IMR-90 (cell line): ENCODE measurements at regions not wholly inside any gene's neighbourhood (a gene's known extent, or its start where the extent isn't known, plus 50 kb on each side); places are given as distances from the start of the nearest gene placed in this dataset.

Source experiments
- ATAC-seq: fragments of 200-7000 bp; cut with Tn5 transposase; 2 replicates; pipeline ENCODE4 v1.9.1; 2020; ENCODE audit warnings: low read depth, mild to moderate bottlenecking, moderate library complexity
- BruUV-seq: library from RNA; stranded (reverse); fragments of 400-500 nt; replicated peaks from 2 replicates; lab custom pipeline; 2021; lab: Mats Ljungman, UMichigan
- CTCF ChIA-PET: fragments of 300-600 bp; formaldehyde crosslinking; extraction: SDS; loops from one replicate; lab custom pipeline; 2021; ENCODE audit warnings: antibody characterized with exemption; lab: Yijun Ruan, JAX
- POLR2A ChIA-PET: fragments of 300-600 bp; sonication (Branson Sonifier 250); formaldehyde crosslinking; loops from one replicate; lab custom pipeline; 2022; ENCODE audit warnings: antibody characterized with exemption; ENCODE audit not compliant: unreplicated experiment; lab: Charles Lee
- DNase-seq: peaks from one replicate; pipeline ENCODE4 v3.0.0; 2013
- H2AFZ ChIP-seq: replicated peaks from 2 replicates; pipeline ENCODE3; 2013; ENCODE audit warnings: low read length, mild to moderate bottlenecking; ENCODE audit not compliant: poor library complexity
- H2AK5ac ChIP-seq: 2 replicates; pipeline ENCODE4 v1.6.1; 2013; ENCODE audit warnings: low read depth, low read length, inconsistent platforms
- H2AK9ac ChIP-seq: replicated peaks from 2 replicates; pipeline ENCODE3; 2013; ENCODE audit warnings: mild to moderate bottlenecking, low read depth, low read length, moderate library complexity; ENCODE audit not compliant: poor library complexity
- H2BK120ac ChIP-seq: 2 replicates; pipeline ENCODE4 v1.6.1; 2013; ENCODE audit warnings: low read depth, low read length, inconsistent platforms
- H2BK15ac ChIP-seq: 3 replicates; pipeline ENCODE4 v1.6.1; 2013; ENCODE audit warnings: low read depth, low read length, inconsistent platforms
- H2BK20ac ChIP-seq: 2 replicates; pipeline ENCODE4 v1.6.1; 2013; ENCODE audit warnings: low read depth, mild to moderate bottlenecking, inconsistent platforms, low read length, moderate library complexity
- H2BK5ac ChIP-seq: 2 replicates; pipeline ENCODE4 v1.6.1; 2013; ENCODE audit warnings: mild to moderate bottlenecking, low read depth, low read length, inconsistent platforms; ENCODE audit not compliant: poor library complexity, severe bottlenecking
- H3K14ac ChIP-seq: replicated peaks from 2 replicates; pipeline ENCODE4 v1.6.1; 2013; ENCODE audit warnings: low read depth, low read length, inconsistent platforms
- H3K18ac ChIP-seq: 2 replicates; pipeline ENCODE4 v1.6.1; 2013; ENCODE audit warnings: low read depth, low read length, control low read depth
- H3K23ac ChIP-seq: 2 replicates; pipeline ENCODE4 v1.6.1; 2013; ENCODE audit warnings: low read depth, low read length, inconsistent platforms
- H3K27ac ChIP-seq: 2 replicates; pipeline ENCODE4 v1.5.1; 2013; ENCODE audit warnings: mild to moderate bottlenecking, control low read depth, low read length; ENCODE audit not compliant: insufficient read depth
- H3K27me3 ChIP-seq: 2 replicates; pipeline ENCODE4 v1.6.1; 2013; ENCODE audit warnings: low read length; ENCODE audit not compliant: control insufficient read depth, insufficient read depth
- H3K36me3 ChIP-seq: 2 replicates; pipeline ENCODE4 v1.6.1; 2013; ENCODE audit warnings: low read length, mixed read lengths; ENCODE audit not compliant: control insufficient read depth, insufficient read depth
- H3K4ac ChIP-seq: 2 replicates; pipeline ENCODE4 v1.6.1; 2013; ENCODE audit warnings: low read depth, low read length, inconsistent platforms
- H3K4me1 ChIP-seq: 2 replicates; pipeline ENCODE4 v1.6.1; 2013; ENCODE audit warnings: low read length, mixed read lengths; ENCODE audit not compliant: control insufficient read depth, insufficient read depth
- H3K4me2 ChIP-seq: 2 replicates; pipeline ENCODE4 v1.6.1; 2013; ENCODE audit warnings: low read depth, mild to moderate bottlenecking, control low read depth, low read length, moderate library complexity
- H3K4me3 ChIP-seq: 2 replicates; pipeline ENCODE4 v1.5.1; 2013; ENCODE audit warnings: low read depth, mild to moderate bottlenecking, control low read depth, low read length, moderate library complexity; ENCODE audit not compliant: insufficient read depth
- H3K56ac ChIP-seq: 2 replicates; pipeline ENCODE4 v1.6.1; 2013; ENCODE audit warnings: low read length, inconsistent platforms; ENCODE audit not compliant: insufficient read depth; ENCODE audit errors: extremely low read depth
- H3K79me1 ChIP-seq, 2 experiments: 2 replicates each; pipeline ENCODE4 v1.6.1; 2013; ENCODE audit warnings: low read length in 2 of 2, inconsistent platforms in 1 of 2, low read depth in 1 of 2
- H3K9ac ChIP-seq: 2 replicates; pipeline ENCODE4 v1.6.1; 2013; ENCODE audit warnings: low read depth, low read length, control low read depth
- H3K9me1 ChIP-seq: 2 replicates; pipeline ENCODE4 v1.6.1; 2013; ENCODE audit warnings: low read length, inconsistent platforms; ENCODE audit not compliant: insufficient read depth
- H3K9me3 ChIP-seq: 2 replicates; pipeline ENCODE4 v1.6.1; 2013; ENCODE audit warnings: low read length; ENCODE audit not compliant: control insufficient read depth, insufficient read depth
- H4K20me1 ChIP-seq: 2 replicates; pipeline ENCODE4 v1.6.1; 2013; ENCODE audit warnings: low read length, inconsistent platforms; ENCODE audit not compliant: insufficient read depth
- H4K5ac ChIP-seq: 2 replicates; pipeline ENCODE4 v1.6.1; 2013; ENCODE audit warnings: mild to moderate bottlenecking, low read depth, low read length, control low read depth
- H4K8ac ChIP-seq, 2 experiments: 2 replicates each; pipeline ENCODE4 v1.6.1; 2013; ENCODE audit warnings: low read depth in 2 of 2, low read length in 2 of 2, control low read depth in 1 of 2, inconsistent platforms in 1 of 2
- H4K91ac ChIP-seq: 2 replicates; pipeline ENCODE4 v1.6.1; 2013; ENCODE audit warnings: low read depth, low read length, inconsistent platforms; ENCODE audit not compliant: insufficient read depth
- CEBPB ChIP-seq: IDR thresholded peaks from 2 replicates; pipeline ENCODE4 v1.6.1; 2012; ENCODE audit warnings: low read depth, low read length, improper control_type of control experiment
- CTCF ChIP-seq: conservative IDR thresholded peaks from 2 replicates; pipeline ENCODE4 v1.5.1; 2012; ENCODE audit warnings: mild to moderate bottlenecking, low read depth, low read length, improper control_type of control experiment
- MAFK ChIP-seq: IDR thresholded peaks from 2 replicates; pipeline ENCODE4 v1.6.1; 2012; ENCODE audit warnings: low read depth, low read length, improper control_type of control experiment
- RCOR1 ChIP-seq: IDR thresholded peaks from 2 replicates; pipeline ENCODE4 v1.6.1; 2012; ENCODE audit warnings: mild to moderate bottlenecking, low read length, improper control_type of control experiment; ENCODE audit not compliant: insufficient replicate concordance
- RFX5 ChIP-seq: IDR thresholded peaks from 2 replicates; pipeline ENCODE4 v1.8.0; 2012; ENCODE audit warnings: low read depth, mild to moderate bottlenecking, low read length, moderate library complexity
- USF2 ChIP-seq: fragments of 150-350 bp; IDR thresholded peaks from 2 replicates; pipeline ENCODE4 v1.6.1; 2017; ENCODE audit warnings: mild to moderate bottlenecking, antibody characterized with exemption, low read length, low read depth
- WGBS, 2 experiments: methylation state at CpG; one replicate each; pipeline versions ENCODE4 v1.1.5 to v1.1.7; 2013; ENCODE audit warnings: missing lambda C conversion rate in 2 of 2; ENCODE audit not compliant: insufficient read length in 1 of 2; ENCODE audit errors: extremely low coverage in 2 of 2; 5-methylcytosine and 5-hydroxymethylcytosine counted together
- dilution Hi-C: fragments of 300-500 bp; cut with HindIII; formaldehyde crosslinking; loops from one replicate; pipeline ENCODE4 v1.14.3; 2018; ENCODE audit warnings: low sequenced_read_pairs; ENCODE audit not compliant: unreplicated experiment
- in situ Hi-C: fragments of 300-500 bp; cut with MboI; formaldehyde crosslinking; loops from 3 replicates; pipeline ENCODE4 v1.14.3; 2019; ENCODE audit warnings: low sequenced_read_pairs, inconsistent platforms, mixed read lengths
- intact Hi-C: fragments of 100-400 bp; cut with micrococcal nuclease; formaldehyde crosslinking; loops from 2 replicates; pipeline ENCODE4 v1.10.0; 2022
- TF ChIP-seq, protein P1 (sequence below): fragments of 150-350 bp; IDR thresholded peaks from 2 replicates; pipeline ENCODE4 v1.6.1; 2016; ENCODE audit warnings: low read depth, mild to moderate bottlenecking, low read length, moderate library complexity, borderline replicate concordance

DNA sequence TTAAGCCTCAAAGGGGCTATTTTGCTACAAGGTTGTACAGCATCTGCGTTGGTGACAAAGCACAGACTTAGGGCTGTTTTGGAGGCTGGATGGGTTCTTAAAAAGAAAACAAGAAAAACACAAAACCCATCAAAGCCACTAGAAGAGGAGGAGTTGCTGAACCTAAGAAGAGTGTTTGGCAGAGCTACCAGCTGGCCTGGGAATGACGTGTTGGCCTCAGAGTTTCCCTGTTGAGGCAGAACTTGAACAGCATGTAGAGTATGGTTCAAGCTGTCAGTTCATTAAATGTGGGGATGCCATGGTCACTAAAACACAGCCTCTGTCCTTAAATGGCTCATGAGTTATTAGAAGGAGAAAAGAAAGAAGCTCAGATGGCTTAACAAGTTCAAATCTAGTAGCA lies 162.5 kb downstream of the TTC32 start:
- peak overlapping the region; percentile 35 for H2AK9ac ChIP-seq
- dilution Hi-C loops (no loop called here), in situ Hi-C loops (no loop called here), intact Hi-C loops (no loop called here)
- H3K9ac ChIP-seq = no peak overlapping the region
- peak overlapping the region; percentile 72 for H4K91ac ChIP-seq
- H3K23ac ChIP-seq = peak overlapping the region; percentile 61
- no TSS peak for BruUV-seq
- H2BK15ac ChIP-seq = peak overlapping the region; percentile 71; the same call in 2 of the 3 replicates
- TF ChIP-seq CTCF = no peak
- TF ChIP-seq RCOR1 = no peak
- TF ChIP-seq USF2 = no peak
- no peak for TF ChIP-seq MAFK
- no peak for TF ChIP-seq CEBPB
- TF ChIP-seq RFX5 = no peak
- TF ChIP-seq, protein P1, sequence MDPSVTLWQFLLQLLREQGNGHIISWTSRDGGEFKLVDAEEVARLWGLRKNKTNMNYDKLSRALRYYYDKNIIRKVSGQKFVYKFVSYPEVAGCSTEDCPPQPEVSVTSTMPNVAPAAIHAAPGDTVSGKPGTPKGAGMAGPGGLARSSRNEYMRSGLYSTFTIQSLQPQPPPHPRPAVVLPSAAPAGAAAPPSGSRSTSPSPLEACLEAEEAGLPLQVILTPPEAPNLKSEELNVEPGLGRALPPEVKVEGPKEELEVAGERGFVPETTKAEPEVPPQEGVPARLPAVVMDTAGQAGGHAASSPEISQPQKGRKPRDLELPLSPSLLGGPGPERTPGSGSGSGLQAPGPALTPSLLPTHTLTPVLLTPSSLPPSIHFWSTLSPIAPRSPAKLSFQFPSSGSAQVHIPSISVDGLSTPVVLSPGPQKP = no peak
- no peak overlapping the region for H3K4me2 ChIP-seq
- peak overlapping the region; percentile 35 to 90; a peak in 3 of 4 replicates for H4K8ac ChIP-seq
- H2BK5ac ChIP-seq = peak overlapping the region; percentile 14
- peak overlapping the region; percentile 33 for H4K5ac ChIP-seq
- peak; percentile 46 for DNase-seq
- no peaks in the 10 kb centered on the region for H3K9me3 ChIP-seq
- H3K14ac ChIP-seq = peak overlapping the region; percentile 69
- no peaks in the 10 kb centered on the region for H3K36me3 ChIP-seq
- peak overlapping the region; percentile 86 for H3K4ac ChIP-seq
- H3K18ac ChIP-seq = peak overlapping the region; percentile 38
- no peak overlapping the region; the same call in 1 of the 2 replicates for H3K56ac ChIP-seq
- H3K79me1 ChIP-seq = no peaks in the 10 kb centered on the region
- ChIA-PET CTCF (interaction anchor here (1.0 kb wide), 1 partner anchor 9 kb away, joined by 3 read pairs; no protein-coding TSS in a partner anchor), POLR2A (no interaction called here)
- peaks cover 24% of the 10 kb centered on the region for H3K9me1 ChIP-seq
- H3K27me3 ChIP-seq = no peaks in the 10 kb centered on the region
- no peak for ATAC-seq
- 50% methylated on average over 1 of the region's 2 CpGs; no CpG with 5 or more reads in 1 of the 2 experiments for WGBS, 2 experiments
- H2AFZ ChIP-seq = peak overlapping the region; percentile 11
- peaks cover 26% of the 10 kb centered on the region for H3K4me1 ChIP-seq
- H2BK120ac ChIP-seq = peak overlapping the region; percentile 96
- no peaks in the 10 kb centered on the region for H4K20me1 ChIP-seq
- peak overlapping the region; percentile 88 for H2AK5ac ChIP-seq
- no peak overlapping the region for H3K4me3 ChIP-seq
- H2BK20ac ChIP-seq = peak overlapping the region; percentile 93
- peak overlapping the region; percentile 36; the same call in 1 of the 2 replicates for H3K27ac ChIP-seq
